Stomach (tissue), 8 donors: ENCODE measurements at regions not wholly inside any gene's neighbourhood (a gene's known extent, or its start where the extent isn't known, plus 50 kb on each side); places are given as distances from the start of the nearest gene placed in this dataset.

Source experiments
- DNase-seq, 2 donors: peaks; one replicate each; pipeline versions ENCODE4 v3.0.0 to v3.0.0-alpha.2; 2013 to 2019
- H3K27ac ChIP-seq, 5 donors: fragments of 200-600 bp in 4 of 5; sonication (generic) in 4 of 5; one replicate each; pipeline ENCODE4 v1.5.1; 2013 to 2019; ENCODE audit warnings: mild to moderate bottlenecking in 1 of 5, moderate library complexity in 1 of 5
- H3K27me3 ChIP-seq, 3 donors: fragments of 200-600 bp; sonication (generic); one replicate each; pipeline ENCODE4 v1.5.1; 2017 to 2019; ENCODE audit warnings: mixed run types in 1 of 3
- H3K36me3 ChIP-seq, 4 donors: fragments of 200-600 bp; sonication (generic); 1 replicate in 3 of 4; 2 replicates in 1 of 4; pipeline ENCODE4 v1.5.1; 2016 to 2019
- H3K4me1 ChIP-seq, 4 donors: fragments of 200-600 bp; sonication (generic); one replicate each; pipeline ENCODE4 v1.5.1; 2016 to 2019
- H3K4me3 ChIP-seq, 4 donors: fragments of 200-600 bp; sonication (generic) in 3 of 4; one replicate each; pipeline ENCODE4 v1.5.1; 2016 to 2019; ENCODE audit warnings: mild to moderate bottlenecking in 1 of 4
- H3K9me3 ChIP-seq, 4 donors: fragments of 200-600 bp; sonication (generic); one replicate each; pipeline ENCODE4 v1.5.1; 2016 to 2019
- EP300 ChIP-seq: sonication (generic); formaldehyde crosslinking; IDR thresholded peaks from one replicate; pipeline ENCODE4 v1.6.1; 2017; ENCODE audit warnings: antibody characterized with exemption
- POLR2A ChIP-seq, 4 donors: fragments of 450-650 bp; IDR thresholded peaks; one replicate each; pipeline ENCODE4 v1.6.1; 2016; ENCODE audit warnings: antibody characterized with exemption in 4 of 4, control low read depth in 2 of 4, mild to moderate bottlenecking in 1 of 4, moderate library complexity in 1 of 4
- POLR2AphosphoS5 ChIP-seq, 3 donors: sonication (generic); formaldehyde crosslinking; IDR thresholded peaks; one replicate each; pipeline ENCODE4 v1.6.1; 2016; ENCODE audit warnings: antibody characterized with exemption in 3 of 3
- WGBS, 5 donors: extraction: QIAGEN DNeasy Blood & Tissue Kit in 3 of 5; methylation state at CpG; one replicate each; pipeline versions ENCODE4 v1.1.5 to v1.1.7; 2013 to 2018; 5-methylcytosine and 5-hydroxymethylcytosine counted together
- intact Hi-C: fragments of 100-400 bp; cut with DNase I; formaldehyde crosslinking; loops from one replicate; pipeline ENCODE4 v1.15.1; 2023; ENCODE audit warnings: low total_unique reads
- TF ChIP-seq, protein P1 (sequence below), 7 experiments: fragments of 450-650 bp in 4 of 7; fragments of 200-600 bp in 3 of 7; sonication (generic) in 3 of 7; IDR thresholded peaks; one replicate each; pipeline ENCODE4 v1.5.1; 2016 to 2019; ENCODE audit warnings: antibody characterized with exemption in 7 of 7, control low read depth in 2 of 7, mild to moderate bottlenecking in 1 of 7
- donor health status: healthy with polysubstance abuse.
- donor health status: Bipolar disorder and iron deficiency.
- donor health status: healthy.

DNA sequence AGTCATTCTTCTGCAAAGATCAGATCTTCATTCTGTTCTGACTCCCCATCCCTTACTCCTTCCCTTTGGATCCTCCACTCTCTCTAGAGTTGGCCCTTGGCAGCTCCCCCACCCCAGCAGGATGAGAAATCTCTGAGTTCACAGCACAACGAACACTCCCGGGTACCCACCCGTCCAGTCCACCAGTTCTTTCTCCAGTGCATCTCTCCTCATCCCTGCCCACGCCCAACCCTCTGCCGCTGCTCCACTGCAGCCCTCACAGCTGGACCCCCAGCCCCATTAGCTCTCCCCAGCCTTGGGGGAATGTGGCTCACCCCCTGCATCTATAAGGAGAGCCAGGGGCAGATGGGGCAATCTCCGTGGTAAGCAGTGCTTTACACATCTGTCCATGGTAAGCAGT lies 125.7 kb downstream of the MATN1 start:
- no peak for DNase-seq
- Histone ChIP-seq H3K4me3 (no peak overlapping the region), H3K36me3 (no peaks in the 10 kb centered on the region), H3K4me1 (no peaks in the 10 kb centered on the region), H3K27me3 (peaks cover 0 to 29% (median 7%) of the 10 kb centered on the region in 3 donors), H3K9me3 (peaks cover 0 to 7% (median 0%) of the 10 kb centered on the region in 4 donors), H3K27ac (no peak overlapping the region)
- TF ChIP-seq, protein P1, sequence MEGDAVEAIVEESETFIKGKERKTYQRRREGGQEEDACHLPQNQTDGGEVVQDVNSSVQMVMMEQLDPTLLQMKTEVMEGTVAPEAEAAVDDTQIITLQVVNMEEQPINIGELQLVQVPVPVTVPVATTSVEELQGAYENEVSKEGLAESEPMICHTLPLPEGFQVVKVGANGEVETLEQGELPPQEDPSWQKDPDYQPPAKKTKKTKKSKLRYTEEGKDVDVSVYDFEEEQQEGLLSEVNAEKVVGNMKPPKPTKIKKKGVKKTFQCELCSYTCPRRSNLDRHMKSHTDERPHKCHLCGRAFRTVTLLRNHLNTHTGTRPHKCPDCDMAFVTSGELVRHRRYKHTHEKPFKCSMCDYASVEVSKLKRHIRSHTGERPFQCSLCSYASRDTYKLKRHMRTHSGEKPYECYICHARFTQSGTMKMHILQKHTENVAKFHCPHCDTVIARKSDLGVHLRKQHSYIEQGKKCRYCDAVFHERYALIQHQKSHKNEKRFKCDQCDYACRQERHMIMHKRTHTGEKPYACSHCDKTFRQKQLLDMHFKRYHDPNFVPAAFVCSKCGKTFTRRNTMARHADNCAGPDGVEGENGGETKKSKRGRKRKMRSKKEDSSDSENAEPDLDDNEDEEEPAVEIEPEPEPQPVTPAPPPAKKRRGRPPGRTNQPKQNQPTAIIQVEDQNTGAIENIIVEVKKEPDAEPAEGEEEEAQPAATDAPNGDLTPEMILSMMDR (IDR thresholded peaks at IDR 0.05): no peak
- TF ChIP-seq EP300 (no peak), POLR2AphosphoS5 (IDR thresholded peaks at IDR 0.05) (no peak), POLR2A (IDR thresholded peaks at IDR 0.05) (no peak)
- WGBS, 5 donors: 49 to 59% (median 56%) methylated on average over 6 of the region's 6 CpGs
- intact Hi-C loops: no loop called here

DNA sequence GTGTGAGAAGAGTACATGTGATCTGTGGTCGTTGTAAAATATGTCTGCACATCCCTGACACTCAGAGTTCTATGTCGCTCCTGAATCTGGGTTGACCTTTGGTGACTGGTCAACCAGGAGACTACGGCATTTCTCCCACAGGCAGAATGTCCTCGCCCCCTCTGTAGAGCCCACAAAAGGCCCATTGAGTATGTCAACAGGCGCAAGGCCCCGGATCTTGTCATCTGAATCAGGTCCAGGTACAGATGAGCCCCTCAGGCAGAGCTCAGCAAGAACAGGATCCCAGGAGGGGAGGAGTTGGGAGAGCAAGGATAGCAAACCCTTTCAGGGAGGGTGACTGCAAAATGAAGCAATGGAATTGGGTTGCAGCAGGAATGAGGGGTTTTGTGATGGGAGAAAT lies 126.5 kb downstream of the MATN1 start:
- no peak overlapping the region for H3K4me3 ChIP-seq
- WGBS, 5 donors: 70 to 83% (median 75%) methylated on average over 6 of the region's 6 CpGs
- H3K4me1 ChIP-seq: no peaks in the 10 kb centered on the region
- H3K9me3 ChIP-seq: peaks cover 0 to 13% (median 0%) of the 10 kb centered on the region in 4 donors
- H3K27ac ChIP-seq: no peak overlapping the region
- no peak for TF ChIP-seq EP300
- TF ChIP-seq, protein P1 (IDR thresholded peaks at IDR 0.05): no peak
- TF ChIP-seq POLR2AphosphoS5 (IDR thresholded peaks at IDR 0.05): no peak
- no peak for TF ChIP-seq POLR2A (IDR thresholded peaks at IDR 0.05)
- DNase-seq: no peak
- intact Hi-C loops: no loop called here
- no peaks in the 10 kb centered on the region for H3K36me3 ChIP-seq
- H3K27me3 ChIP-seq: peaks cover 0 to 24% (median 3%) of the 10 kb centered on the region in 3 donors

DNA sequence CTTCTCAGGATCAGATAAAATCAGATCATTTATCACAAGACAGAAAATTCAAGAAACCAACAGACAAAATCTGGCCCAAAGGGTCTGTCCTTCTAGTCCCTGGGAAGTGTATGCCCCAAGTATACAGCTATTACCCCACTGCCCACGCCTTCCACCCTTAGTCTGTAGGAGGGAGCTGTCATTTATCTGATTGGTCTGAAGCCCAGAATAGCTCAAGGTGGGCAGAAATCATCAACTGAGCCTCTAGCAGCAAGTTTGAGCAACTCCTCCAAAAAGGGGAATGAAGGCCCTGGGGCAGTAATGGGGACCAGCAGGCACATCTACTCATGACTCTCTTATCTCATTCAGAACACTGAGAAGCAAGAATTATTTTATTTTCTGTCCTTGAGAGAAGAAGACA lies 126.9 kb downstream of the MATN1 start:
- Histone ChIP-seq H3K27ac (no peak overlapping the region), H3K4me3 (no peak overlapping the region), H3K4me1 (no peaks in the 10 kb centered on the region), H3K9me3 (peaks cover 0 to 13% (median 0%) of the 10 kb centered on the region in 4 donors), H3K36me3 (no peaks in the 10 kb centered on the region), H3K27me3 (peaks cover 0 to 22% (median 0%) of the 10 kb centered on the region in 3 donors)
- WGBS, 5 donors: 16 to 68% (median 50%) methylated on average over 1 of the region's 1 CpG
- no peak for TF ChIP-seq POLR2AphosphoS5 (IDR thresholded peaks at IDR 0.05)
- TF ChIP-seq POLR2A (IDR thresholded peaks at IDR 0.05): no peak
- TF ChIP-seq, protein P1 (IDR thresholded peaks at IDR 0.05): no peak
- no peak for TF ChIP-seq EP300
- DNase-seq: no peak
- intact Hi-C loops: no loop called here

DNA sequence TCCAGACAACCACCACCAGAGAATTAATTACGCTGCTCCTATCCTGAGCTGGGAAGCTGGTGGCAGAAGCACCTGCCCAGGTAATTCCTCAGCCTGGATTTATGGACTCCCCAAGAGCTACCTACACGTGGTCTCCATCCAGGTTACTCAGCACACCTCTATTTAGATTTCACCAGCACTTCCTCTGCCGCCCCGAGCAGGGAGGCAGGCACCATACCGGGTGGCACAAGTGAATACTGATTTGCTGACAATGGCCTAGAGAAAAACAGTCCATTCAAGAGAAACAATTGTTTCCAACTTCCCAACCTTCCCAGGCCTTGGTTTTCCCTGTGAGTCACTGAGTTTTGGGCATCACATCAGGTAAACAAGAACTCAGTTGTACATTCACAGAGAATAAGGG lies 134.3 kb downstream of the MATN1 start:
- H3K27me3 ChIP-seq: peaks cover 0 to 45% (median 3%) of the 10 kb centered on the region in 3 donors
- H3K4me3 ChIP-seq: no peak overlapping the region
- no peak for DNase-seq
- H3K4me1 ChIP-seq: no peaks in the 10 kb centered on the region
- TF ChIP-seq POLR2A (IDR thresholded peaks at IDR 0.05) (no peak), EP300 (no peak), POLR2AphosphoS5 (IDR thresholded peaks at IDR 0.05) (no peak)
- TF ChIP-seq, protein P1 (IDR thresholded peaks at IDR 0.05): no peak
- intact Hi-C loops: no loop called here
- H3K36me3 ChIP-seq: no peaks in the 10 kb centered on the region
- H3K9me3 ChIP-seq: peaks cover 0 to 13% (median 0%) of the 10 kb centered on the region in 4 donors
- H3K27ac ChIP-seq: no peak overlapping the region
- 36 to 71% (median 46%) methylated on average over 5 of the region's 5 CpGs for WGBS, 5 donors
